Endothelial cell of umbilical vein (primary cell): ENCODE measurements at regions not wholly inside any gene's neighbourhood (a gene's known extent, or its start where the extent isn't known, plus 50 kb on each side); places are given as distances from the start of the nearest gene placed in this dataset.
"Not testable (repeated sequence)": the region's sequence is repeated elsewhere in the genome, so short reads cannot be mapped to it uniquely, and the experiment has no call there.

Experiments
- BruUV-seq: library from RNA; stranded (reverse); fragments of 400-500 nt; replicated peaks from 2 replicates; lab custom pipeline; 2021; lab: Mats Ljungman, UMichigan
- CTCF ChIA-PET: fragments of 300-600, 350-600 bp; sonication (Branson Sonifier 250); formaldehyde crosslinking; loops from one replicate; lab custom pipeline; 2021; ENCODE audit warnings: antibody characterized with exemption, inconsistent platforms; lab: Charles Lee
- POLR2A ChIA-PET: fragments of 300-600, 350-600 bp; sonication (Branson Sonifier 250); formaldehyde crosslinking; loops from one replicate; lab custom pipeline; 2021; ENCODE audit warnings: antibody characterized with exemption, inconsistent platforms; lab: Charles Lee
- DNase-seq: peaks from one replicate; pipeline ENCODE4 v3.0.0-alpha.2; 2011; ENCODE audit warnings: low read depth, low spot score
- FAIRE-seq: peaks from 2 replicates; lab custom pipeline; 2011; peaks lifted over from hg19 to GRCh38; lab: Jason Lieb, UNC
- H2AFZ ChIP-seq: 2 replicates; pipeline ENCODE4 v1.6.0; 2012; ENCODE audit warnings: low read depth, low read length, control low read depth, inconsistent platforms
- H3K27ac ChIP-seq: 2 replicates; pipeline ENCODE4 v1.5.1; 2011; ENCODE audit warnings: low read depth, mild to moderate bottlenecking, control low read depth, low read length, moderate library complexity; ENCODE audit not compliant: insufficient read depth
- H3K27me3 ChIP-seq, 2 experiments: 2 replicates each; pipeline versions ENCODE4 v1.6.0 to v1.6.1; 2011; ENCODE audit warnings: low read length in 2 of 2, mixed read lengths in 1 of 2; ENCODE audit not compliant: control insufficient read depth in 2 of 2, insufficient read depth in 2 of 2
- H3K36me3 ChIP-seq, 2 experiments: 2 replicates in 1 of 2; 3 replicates in 1 of 2; pipeline ENCODE4 v1.5.1; 2011; ENCODE audit warnings: low read length in 2 of 2, mild to moderate bottlenecking in 1 of 2, moderate library complexity in 1 of 2; ENCODE audit not compliant: control insufficient read depth in 2 of 2, insufficient read depth in 2 of 2; ENCODE audit errors: extremely low read depth in 1 of 2
- H3K4me1 ChIP-seq: 3 replicates; pipeline ENCODE4 v1.5.1; 2011; ENCODE audit warnings: mild to moderate bottlenecking, low read length; ENCODE audit not compliant: control insufficient read depth, insufficient read depth; ENCODE audit errors: extremely low read depth
- H3K4me2 ChIP-seq: 2 replicates; pipeline ENCODE4 v1.6.1; 2011; ENCODE audit warnings: low read length, control low read depth, mixed read lengths; ENCODE audit not compliant: insufficient read depth
- H3K4me3 ChIP-seq, 3 experiments: fragments of 200-600 bp in 1 of 3; sonication (generic), shearing (Covaris generic) in 1 of 3; replicated peaks in 1 of 3; 2 replicates each; pipeline ENCODE4 v1.5.1; 2011 to 2016; ENCODE audit warnings: control low read depth in 3 of 3, low read length in 3 of 3, mild to moderate bottlenecking in 2 of 3, inconsistent platforms in 1 of 3, low read depth in 1 of 3, moderate library complexity in 1 of 3; ENCODE audit not compliant: insufficient read depth in 1 of 3
- H3K79me2 ChIP-seq: 2 replicates; pipeline ENCODE4 v1.6.0; 2012; ENCODE audit warnings: low read length, inconsistent platforms; ENCODE audit not compliant: control insufficient read depth, insufficient read depth
- H3K9ac ChIP-seq: replicated peaks from 2 replicates; pipeline ENCODE3; 2011; ENCODE audit warnings: low read length, control low read depth; ENCODE audit not compliant: insufficient read depth; ENCODE audit errors: extremely low read depth
- H3K9me1 ChIP-seq: replicated peaks from 3 replicates; pipeline ENCODE4 v1.6.0; 2011; ENCODE audit warnings: mild to moderate bottlenecking, low read length; ENCODE audit not compliant: control insufficient read depth, insufficient read depth; ENCODE audit errors: extremely low read depth
- H3K9me3 ChIP-seq: replicated peaks from 2 replicates; pipeline ENCODE4 v1.5.1; 2012; ENCODE audit warnings: low read length, inconsistent platforms; ENCODE audit not compliant: control insufficient read depth, insufficient read depth
- H4K20me1 ChIP-seq: replicated peaks from 2 replicates; pipeline ENCODE3; 2011; ENCODE audit warnings: mild to moderate bottlenecking, low read length; ENCODE audit not compliant: control insufficient read depth, insufficient read depth; ENCODE audit errors: extremely low read depth
- CTCF ChIP-seq, 2 donors: IDR thresholded peaks; 1 replicate in 1 of 2; 2 replicates in 1 of 2; pipeline ENCODE4 v1.5.1; 2011; ENCODE audit warnings: low read length in 2 of 2, mild to moderate bottlenecking in 2 of 2, moderate library complexity in 2 of 2, control low read depth in 1 of 2, inconsistent platforms in 1 of 2, low read depth in 1 of 2; ENCODE audit not compliant: insufficient read depth in 1 of 2; ENCODE audit errors: extremely low read depth in 1 of 2
- JUN ChIP-seq: IDR thresholded peaks from 2 replicates; pipeline ENCODE4 v1.6.1; 2011; ENCODE audit warnings: borderline replicate concordance, low read depth; ENCODE audit not compliant: insufficient read length, insufficient read depth
- MAX ChIP-seq: IDR thresholded peaks from 2 replicates; pipeline ENCODE4 v1.6.1; 2011; ENCODE audit not compliant: insufficient read depth, insufficient read length
- POLR2AphosphoS5 ChIP-seq: IDR thresholded peaks from 2 replicates; pipeline ENCODE4 v1.6.1; 2012; ENCODE audit warnings: low read depth, mild to moderate bottlenecking, control low read depth, low read length, moderate library complexity; ENCODE audit not compliant: insufficient read depth
- dilution Hi-C: fragments of 300-500 bp; cut with MboI; formaldehyde crosslinking; loops from one replicate; pipeline ENCODE4 v1.15.0; 2019; ENCODE audit warnings: low sequenced_read_pairs; ENCODE audit not compliant: extremely low pct_ligation_motif_present
- intact Hi-C: fragments of 100-400 bp; cut with micrococcal nuclease; formaldehyde crosslinking; loops from one replicate; pipeline ENCODE4 v1.10.0; 2022

GRCh38 chr10:130516141-130516735 lies 380.0 kb downstream of the GLRX3 start:
- H3K9me3 ChIP-seq: peaks cover 8% of the 10 kb centered on the region
- H2AFZ ChIP-seq: no peak overlapping the region
- no peak overlapping the region for H3K9ac ChIP-seq
- no peaks in the 10 kb centered on the region for H3K4me1 ChIP-seq
- CTCF ChIA-PET: no interaction called here
- dilution Hi-C loops (no loop called here), intact Hi-C loops (no loop called here)
- H3K36me3 ChIP-seq: no peaks in the 10 kb centered on the region
- no peaks in the 10 kb centered on the region for H3K9me1 ChIP-seq
- POLR2A ChIA-PET: no interaction called here
- no peaks in the 10 kb centered on the region for H3K79me2 ChIP-seq
- no peak overlapping the region for H3K27ac ChIP-seq
- no peak for DNase-seq
- BruUV-seq: no TSS peak
- no peak overlapping the region for H3K4me3 ChIP-seq
- no peaks in the 10 kb centered on the region for H4K20me1 ChIP-seq
- no peak overlapping the region for H3K4me2 ChIP-seq
- no peak for TF ChIP-seq MAX
- TF ChIP-seq JUN: no peak
- TF ChIP-seq POLR2AphosphoS5: no peak
- TF ChIP-seq CTCF (IDR thresholded peaks at IDR 0.05; ENCODE audit: extremely low read depth in 1 of 2, insufficient read depth in 1 of 2, low read depth in 1 of 2, low read length in 2 of 2): no peak
- no peaks in the 10 kb centered on the region for H3K27me3 ChIP-seq
- no peak for FAIRE-seq

- H3K9me1 ChIP-seq, intact Hi-C loops, H3K4me1 ChIP-seq, H3K27me3 ChIP-seq, H4K20me1 ChIP-seq, dilution Hi-C loops, H3K27ac ChIP-seq, POLR2A ChIA-PET, H3K9me3 ChIP-seq, DNase-seq, H2AFZ ChIP-seq, H3K36me3 ChIP-seq, FAIRE-seq, H3K4me2 ChIP-seq, H3K79me2 ChIP-seq, BruUV-seq, H3K4me3 ChIP-seq, CTCF ChIA-PET, H3K9ac ChIP-seq: not testable (repeated sequence)
Measured at GRCh38 chr10:130518921-130519320, 382.7 kb downstream of the GLRX3 start.
